ENCODE measurements at regions not wholly inside any gene's neighbourhood (a gene's known extent, or its start where the extent isn't known, plus 50 kb on each side); places are given as distances from the start of the nearest gene placed in this dataset.

DNA sequence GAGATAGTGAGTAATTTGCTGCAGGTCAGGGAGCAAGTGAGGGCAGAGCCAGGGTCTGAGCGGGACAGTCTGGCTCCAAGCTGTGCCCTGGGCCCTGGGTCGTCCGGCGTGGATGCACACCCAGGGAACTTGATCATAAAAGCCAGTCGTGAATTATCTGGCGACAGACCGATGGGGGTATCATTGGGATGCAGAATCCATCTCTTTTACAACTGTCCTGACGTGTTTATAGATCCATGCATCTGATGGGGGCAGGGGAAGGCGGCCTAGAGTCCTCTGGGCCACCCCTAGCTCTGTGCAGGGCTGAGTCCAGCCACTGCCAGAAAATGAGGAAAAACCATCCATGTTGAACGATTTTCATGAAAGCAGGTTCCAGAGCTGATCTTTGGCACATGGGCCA, 332.8 kb downstream of the C16orf95 start:
- TF ChIP-seq GLIS2 (tag by site-specific recombination; IDR thresholded peaks at IDR 0.05), result no peak
- Histone ChIP-seq H3K36me3 (ENCODE audit: control insufficient read depth in 2 of 2, insufficient read depth in 1 of 2, low read length in 2 of 2) (no peaks in the 10 kb centered on the region), H3K4me1 (ENCODE audit: control insufficient read depth, insufficient read depth, low read length) (no peaks in the 10 kb centered on the region), H3K9me3 (ENCODE audit: control insufficient read depth, insufficient read depth, low read depth, low read length) (no peaks in the 10 kb centered on the region), H3K27ac (ENCODE audit: extremely low read depth, low read depth, low read length) (no peak overlapping the region), H3K4me3 (ENCODE audit: low read depth, low read length) (no peak overlapping the region)
- CTCF ChIA-PET, result no interaction called here
- POLR2A ChIA-PET, result no interaction called here

DNA sequence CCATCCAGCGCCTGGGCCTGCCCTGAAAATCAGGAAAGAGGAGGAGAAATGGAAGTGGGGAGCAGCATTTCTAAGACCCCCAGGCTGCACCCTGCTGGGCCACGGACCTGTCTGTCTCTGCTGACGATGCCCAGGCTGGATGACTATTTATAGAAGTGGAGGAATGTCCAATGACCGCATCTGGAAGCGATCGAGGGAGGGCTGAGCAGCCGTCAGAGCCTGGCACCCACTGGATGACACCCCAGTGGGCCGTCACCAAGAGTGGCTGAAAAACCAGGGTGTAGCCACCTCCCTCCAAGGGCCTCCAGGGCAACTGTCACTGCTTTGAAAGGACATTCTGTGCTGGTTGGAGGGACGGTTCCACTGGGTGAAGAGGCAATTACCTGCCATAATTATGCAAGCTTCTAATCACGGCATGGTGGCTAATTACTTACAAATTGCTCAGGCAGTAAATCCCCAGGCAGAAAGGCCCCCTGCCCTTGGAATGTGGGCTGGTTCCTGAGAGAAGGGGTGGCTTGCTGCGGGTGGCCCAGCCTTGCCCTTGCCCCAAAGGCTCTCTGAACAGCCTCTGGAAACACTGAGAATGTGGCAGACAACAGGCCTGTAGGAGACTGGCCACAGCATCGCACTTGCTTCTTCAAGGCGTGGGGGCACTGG, 332.1 kb downstream of the C16orf95 start:
- TF ChIP-seq ZIC2 (tag by site-specific recombination; IDR thresholded peaks at IDR 0.05), result peak; percentile 87
- TF ChIP-seq, protein P1, sequence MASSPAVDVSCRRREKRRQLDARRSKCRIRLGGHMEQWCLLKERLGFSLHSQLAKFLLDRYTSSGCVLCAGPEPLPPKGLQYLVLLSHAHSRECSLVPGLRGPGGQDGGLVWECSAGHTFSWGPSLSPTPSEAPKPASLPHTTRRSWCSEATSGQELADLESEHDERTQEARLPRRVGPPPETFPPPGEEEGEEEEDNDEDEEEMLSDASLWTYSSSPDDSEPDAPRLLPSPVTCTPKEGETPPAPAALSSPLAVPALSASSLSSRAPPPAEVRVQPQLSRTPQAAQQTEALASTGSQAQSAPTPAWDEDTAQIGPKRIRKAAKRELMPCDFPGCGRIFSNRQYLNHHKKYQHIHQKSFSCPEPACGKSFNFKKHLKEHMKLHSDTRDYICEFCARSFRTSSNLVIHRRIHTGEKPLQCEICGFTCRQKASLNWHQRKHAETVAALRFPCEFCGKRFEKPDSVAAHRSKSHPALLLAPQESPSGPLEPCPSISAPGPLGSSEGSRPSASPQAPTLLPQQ (tag by site-specific recombination; IDR thresholded peaks at IDR 0.05), result no peak
- no peak for TF ChIP-seq ZNF155 (tag by site-specific recombination; IDR thresholded peaks at IDR 0.05)
- ChIA-PET POLR2A (no interaction called here), CTCF (no interaction called here)
- Histone ChIP-seq H3K27ac (ENCODE audit: extremely low read depth, low read depth, low read length) (no peak overlapping the region), H3K9me3 (ENCODE audit: control insufficient read depth, insufficient read depth, low read depth, low read length) (no peaks in the 10 kb centered on the region), H3K36me3 (ENCODE audit: control insufficient read depth in 2 of 2, insufficient read depth in 1 of 2, low read length in 2 of 2) (no peaks in the 10 kb centered on the region), H3K4me1 (ENCODE audit: control insufficient read depth, insufficient read depth, low read length) (no peaks in the 10 kb centered on the region), H3K4me3 (ENCODE audit: low read depth, low read length) (no peak overlapping the region)

DNA sequence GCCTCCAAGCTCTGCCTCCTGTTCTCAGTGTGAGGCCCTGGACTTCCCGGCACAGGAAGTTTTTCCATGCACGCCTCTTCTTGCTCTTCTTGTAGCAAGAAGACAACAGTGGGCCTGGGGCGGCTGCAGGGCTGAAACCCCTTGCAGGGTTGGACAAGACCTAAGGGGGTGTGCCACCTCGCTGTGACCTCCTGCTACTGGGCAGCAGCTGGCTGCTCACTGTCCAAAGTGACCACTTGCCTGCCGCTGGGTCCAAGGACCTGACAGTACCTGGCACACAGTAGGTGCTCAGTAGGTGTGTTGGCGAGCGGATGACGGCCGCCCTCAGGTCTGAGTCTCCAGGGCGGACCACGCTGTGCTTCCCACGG, 331.6 kb downstream of the C16orf95 start:
- Histone ChIP-seq H3K4me1 (ENCODE audit: control insufficient read depth, insufficient read depth, low read length) (no peaks in the 10 kb centered on the region), H3K9me3 (ENCODE audit: control insufficient read depth, insufficient read depth, low read depth, low read length) (no peaks in the 10 kb centered on the region), H3K36me3 (ENCODE audit: control insufficient read depth in 2 of 2, insufficient read depth in 1 of 2, low read length in 2 of 2) (no peaks in the 10 kb centered on the region), H3K27ac (ENCODE audit: extremely low read depth, low read depth, low read length) (no peak overlapping the region), H3K4me3 (ENCODE audit: low read depth, low read length) (no peak overlapping the region)
- ChIA-PET POLR2A (no interaction called here), CTCF (interaction anchor here (0.6 to 1.0 kb wide), 4 partner anchors 9 to 257 kb away, joined by 3 to 6 read pairs (median 4); no protein-coding TSS in a partner anchor)
- TF ChIP-seq ZNF558 (tag by site-specific recombination; IDR thresholded peaks at IDR 0.05) (no peak), ZNF626 (tag by site-specific recombination; IDR thresholded peaks at IDR 0.05) (no peak), YY1 (tag by site-specific recombination; IDR thresholded peaks at IDR 0.05) (no peak), GLIS1 (tag by site-specific recombination; IDR thresholded peaks at IDR 0.05) (no peak), ZNF324 (tag by site-specific recombination; IDR thresholded peaks at IDR 0.05) (no peak), ZSCAN23 (tag by site-specific recombination; IDR thresholded peaks at IDR 0.05) (no peak), ZNF19 (tag by site-specific recombination; IDR thresholded peaks at IDR 0.05; ENCODE audit: low read depth) (no peak), ZNF548 (tag by site-specific recombination; IDR thresholded peaks at IDR 0.05) (no peak), TCF7L2 (IDR thresholded peaks at IDR 0.05; ENCODE audit: borderline replicate concordance, low read depth, low read length) (no peak), KLF10 (tag by site-specific recombination; IDR thresholded peaks at IDR 0.05) (no peak), ZNF37A (tag by site-specific recombination; IDR thresholded peaks at IDR 0.05) (no peak), ZSCAN30 (tag by site-specific recombination; IDR thresholded peaks at IDR 0.05) (no peak), ZNF561 (tag by site-specific recombination; IDR thresholded peaks at IDR 0.05; ENCODE audit: borderline replicate concordance) (no peak), ZNF391 (tag by site-specific recombination; IDR thresholded peaks at IDR 0.05; ENCODE audit: borderline replicate concordance, low read depth) (no peak), ZNF335 (tag by site-specific recombination; conservative IDR thresholded peaks at IDR 0.05) (no peak)
- TF ChIP-seq, protein P2, sequence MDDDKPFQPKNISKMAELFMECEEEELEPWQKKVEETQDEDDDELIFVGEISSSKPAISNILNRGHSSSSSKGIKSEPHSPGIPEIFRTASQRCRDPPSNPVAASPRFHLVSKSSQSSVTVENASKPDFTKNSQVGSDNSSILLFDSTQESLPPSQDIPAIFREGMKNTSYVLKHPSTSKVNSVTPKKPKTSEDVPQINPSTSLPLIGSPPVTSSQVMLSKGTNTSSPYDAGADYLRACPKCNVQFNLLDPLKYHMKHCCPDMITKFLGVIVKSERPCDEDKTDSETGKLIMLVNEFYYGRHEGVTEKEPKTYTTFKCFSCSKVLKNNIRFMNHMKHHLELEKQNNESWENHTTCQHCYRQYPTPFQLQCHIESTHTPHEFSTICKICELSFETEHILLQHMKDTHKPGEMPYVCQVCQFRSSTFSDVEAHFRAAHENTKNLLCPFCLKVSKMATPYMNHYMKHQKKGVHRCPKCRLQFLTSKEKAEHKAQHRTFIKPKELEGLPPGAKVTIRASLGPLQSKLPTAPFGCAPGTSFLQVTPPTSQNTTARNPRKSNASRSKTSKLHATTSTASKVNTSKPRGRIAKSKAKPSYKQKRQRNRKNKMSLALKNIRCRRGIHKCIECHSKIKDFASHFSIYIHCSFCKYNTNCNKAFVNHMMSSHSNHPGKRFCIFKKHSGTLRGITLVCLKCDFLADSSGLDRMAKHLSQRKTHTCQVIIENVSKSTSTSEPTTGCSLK (tag by site-specific recombination; IDR thresholded peaks at IDR 0.05), result no peak
- TF ChIP-seq, protein P3, sequence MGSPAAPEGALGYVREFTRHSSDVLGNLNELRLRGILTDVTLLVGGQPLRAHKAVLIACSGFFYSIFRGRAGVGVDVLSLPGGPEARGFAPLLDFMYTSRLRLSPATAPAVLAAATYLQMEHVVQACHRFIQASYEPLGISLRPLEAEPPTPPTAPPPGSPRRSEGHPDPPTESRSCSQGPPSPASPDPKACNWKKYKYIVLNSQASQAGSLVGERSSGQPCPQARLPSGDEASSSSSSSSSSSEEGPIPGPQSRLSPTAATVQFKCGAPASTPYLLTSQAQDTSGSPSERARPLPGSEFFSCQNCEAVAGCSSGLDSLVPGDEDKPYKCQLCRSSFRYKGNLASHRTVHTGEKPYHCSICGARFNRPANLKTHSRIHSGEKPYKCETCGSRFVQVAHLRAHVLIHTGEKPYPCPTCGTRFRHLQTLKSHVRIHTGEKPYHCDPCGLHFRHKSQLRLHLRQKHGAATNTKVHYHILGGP (tag by site-specific recombination; IDR thresholded peaks at IDR 0.05), result no peak
- TF ChIP-seq, protein P4, sequence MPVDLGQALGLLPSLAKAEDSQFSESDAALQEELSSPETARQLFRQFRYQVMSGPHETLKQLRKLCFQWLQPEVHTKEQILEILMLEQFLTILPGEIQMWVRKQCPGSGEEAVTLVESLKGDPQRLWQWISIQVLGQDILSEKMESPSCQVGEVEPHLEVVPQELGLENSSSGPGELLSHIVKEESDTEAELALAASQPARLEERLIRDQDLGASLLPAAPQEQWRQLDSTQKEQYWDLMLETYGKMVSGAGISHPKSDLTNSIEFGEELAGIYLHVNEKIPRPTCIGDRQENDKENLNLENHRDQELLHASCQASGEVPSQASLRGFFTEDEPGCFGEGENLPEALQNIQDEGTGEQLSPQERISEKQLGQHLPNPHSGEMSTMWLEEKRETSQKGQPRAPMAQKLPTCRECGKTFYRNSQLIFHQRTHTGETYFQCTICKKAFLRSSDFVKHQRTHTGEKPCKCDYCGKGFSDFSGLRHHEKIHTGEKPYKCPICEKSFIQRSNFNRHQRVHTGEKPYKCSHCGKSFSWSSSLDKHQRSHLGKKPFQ (tag by site-specific recombination; IDR thresholded peaks at IDR 0.05), result no peak
- TF ChIP-seq, protein P5, sequence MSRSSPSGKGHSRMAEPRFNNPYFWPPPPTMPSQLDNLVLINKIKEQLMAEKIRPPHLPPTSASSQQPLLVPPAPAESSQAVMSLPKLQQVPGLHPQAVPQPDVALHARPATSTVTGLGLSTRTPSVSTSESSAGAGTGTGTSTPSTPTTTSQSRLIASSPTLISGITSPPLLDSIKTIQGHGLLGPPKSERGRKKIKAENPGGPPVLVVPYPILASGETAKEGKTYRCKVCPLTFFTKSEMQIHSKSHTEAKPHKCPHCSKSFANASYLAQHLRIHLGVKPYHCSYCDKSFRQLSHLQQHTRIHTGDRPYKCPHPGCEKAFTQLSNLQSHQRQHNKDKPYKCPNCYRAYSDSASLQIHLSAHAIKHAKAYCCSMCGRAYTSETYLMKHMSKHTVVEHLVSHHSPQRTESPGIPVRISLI (tag by site-specific recombination; IDR thresholded peaks at IDR 0.05), result no peak
